NOMO-1 treated with DMSO at 0.1 percent for 48 hours (cell line): ENCODE measurements at regions not wholly inside any gene's neighbourhood (a gene's known extent, or its start where the extent isn't known, plus 50 kb on each side); places are given as distances from the start of the nearest gene placed in this dataset.
"Not testable (repeated sequence)": the region's sequence is repeated elsewhere in the genome, so short reads cannot be mapped to it uniquely, and the experiment has no call there.

Experiments used
- DNase-seq: peaks from one replicate; lab custom pipeline; 2025; ENCODE audit not compliant: unreplicated experiment; lab: John Stamatoyannopoulos, UW

GRCh38 chr2:196515608-196516007 is 123.9 kb upstream of the CCDC150 start:
- DNase-seq = no peak

- no peak for DNase-seq
These were observed 123.0 kb upstream of the CCDC150 start for GRCh38 chr2:196516564-196516963.

- DNase-seq = no peak
These were observed 118.9 kb upstream of the CCDC150 start for GRCh38 chr2:196520605-196521004.

GRCh38 chr2:196526981-196527725 is 112.4 kb upstream of the CCDC150 start:
- DNase-seq = not testable (repeated sequence)

GRCh38 chr2:196528486-196529223 is 110.9 kb upstream of the CCDC150 start:
- DNase-seq = no peak

- DNase-seq = no peak
These were observed 108.6 kb upstream of the CCDC150 start for GRCh38 chr2:196530910-196531309.

- DNase-seq = no peak
These were observed 105.6 kb upstream of the CCDC150 start for GRCh38 chr2:196533772-196534397.

- no peak for DNase-seq
These were observed 105.0 kb upstream of the CCDC150 start for GRCh38 chr2:196534495-196534894.

GRCh38 chr2:196535061-196535460 is 104.5 kb upstream of the CCDC150 start:
- DNase-seq = no peak

GRCh38 chr2:196535742-196536141 is 103.8 kb upstream of the CCDC150 start:
- DNase-seq = no peak

GRCh38 chr2:196537311-196537710 is 102.2 kb upstream of the CCDC150 start:
- DNase-seq = no peak

- no peak for DNase-seq
These were observed 101.3 kb upstream of the CCDC150 start for GRCh38 chr2:196538189-196538588.

- no peak for DNase-seq
These were observed 100.9 kb upstream of the CCDC150 start for GRCh38 chr2:196538646-196539045.

- no peak for DNase-seq
These were observed 94.5 kb upstream of the CCDC150 start for GRCh38 chr2:196544906-196545433.

- no peak for DNase-seq
These were observed 93.2 kb upstream of the CCDC150 start for GRCh38 chr2:196546151-196546919.

- no peak for DNase-seq
These were observed 90.5 kb upstream of the CCDC150 start for GRCh38 chr2:196549052-196549451.

GRCh38 chr2:196551014-196551413 is 88.5 kb upstream of the CCDC150 start:
- DNase-seq = no peak

- DNase-seq = no peak
These were observed 84.4 kb upstream of the CCDC150 start for GRCh38 chr2:196555161-196555560.

- no peak for DNase-seq
These were observed 83.8 kb upstream of the CCDC150 start for GRCh38 chr2:196555726-196556125.

GRCh38 chr2:196558497-196558896 is 81.0 kb upstream of the CCDC150 start:
- DNase-seq = no peak

- no peak for DNase-seq
These were observed 75.6 kb upstream of the CCDC150 start for GRCh38 chr2:196563876-196564275.
